Cardiac fibroblast (primary cell): ENCODE measurements at regions not wholly inside any gene's neighbourhood (a gene's known extent, or its start where the extent isn't known, plus 50 kb on each side); places are given as distances from the start of the nearest gene placed in this dataset.
A peak's percentile ranks its signal among the peaks of the same experiment; 100 is the strongest.

Experiments used
- DNase-seq, 2 donors: peaks; one replicate each; pipeline versions ENCODE4 v3.0.0 to v3.0.0-alpha.2; 2010; ENCODE audit warnings: low read depth in 2 of 2
- H3K4me3 ChIP-seq, 2 donors: replicated peaks in 1 of 2; 1 replicate in 1 of 2; 2 replicates in 1 of 2; pipeline ENCODE4 v1.5.1; 2011; ENCODE audit warnings: low read depth in 2 of 2, low read length in 2 of 2, mild to moderate bottlenecking in 2 of 2, moderate library complexity in 1 of 2
- CTCF ChIP-seq: IDR thresholded peaks from one replicate; pipeline ENCODE4 v1.5.1; 2011; ENCODE audit warnings: low read depth, mild to moderate bottlenecking, low read length, inconsistent platforms

- no peak for DNase-seq
- no peak overlapping the region for H3K4me3 ChIP-seq
- no peak for TF ChIP-seq CTCF
These were observed 113.0 kb downstream of the KIF4B start for GRCh38 chr5:155126573-155126972.

DNA sequence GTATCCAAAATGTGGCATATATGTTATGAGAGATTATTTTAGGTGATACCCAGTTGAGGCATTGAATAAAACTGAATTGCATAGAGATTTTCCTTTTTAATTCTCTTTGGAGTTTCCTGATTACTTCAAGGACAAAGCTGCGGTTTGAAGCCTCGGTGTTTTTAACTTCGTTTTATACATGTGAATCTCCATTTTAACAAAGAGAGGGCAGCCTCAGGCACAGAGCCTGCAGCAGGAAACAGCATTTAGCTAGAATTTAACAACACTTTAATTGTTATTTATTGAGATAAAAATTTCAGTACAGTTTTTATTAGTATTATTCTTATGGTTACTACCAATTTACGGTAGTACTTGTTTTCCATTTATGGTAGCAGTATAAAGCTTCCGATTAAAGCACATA, 114.0 kb downstream of the KIF4B start:
- no peak for TF ChIP-seq CTCF
- H3K4me3 ChIP-seq = no peak overlapping the region
- no peak for DNase-seq

DNA sequence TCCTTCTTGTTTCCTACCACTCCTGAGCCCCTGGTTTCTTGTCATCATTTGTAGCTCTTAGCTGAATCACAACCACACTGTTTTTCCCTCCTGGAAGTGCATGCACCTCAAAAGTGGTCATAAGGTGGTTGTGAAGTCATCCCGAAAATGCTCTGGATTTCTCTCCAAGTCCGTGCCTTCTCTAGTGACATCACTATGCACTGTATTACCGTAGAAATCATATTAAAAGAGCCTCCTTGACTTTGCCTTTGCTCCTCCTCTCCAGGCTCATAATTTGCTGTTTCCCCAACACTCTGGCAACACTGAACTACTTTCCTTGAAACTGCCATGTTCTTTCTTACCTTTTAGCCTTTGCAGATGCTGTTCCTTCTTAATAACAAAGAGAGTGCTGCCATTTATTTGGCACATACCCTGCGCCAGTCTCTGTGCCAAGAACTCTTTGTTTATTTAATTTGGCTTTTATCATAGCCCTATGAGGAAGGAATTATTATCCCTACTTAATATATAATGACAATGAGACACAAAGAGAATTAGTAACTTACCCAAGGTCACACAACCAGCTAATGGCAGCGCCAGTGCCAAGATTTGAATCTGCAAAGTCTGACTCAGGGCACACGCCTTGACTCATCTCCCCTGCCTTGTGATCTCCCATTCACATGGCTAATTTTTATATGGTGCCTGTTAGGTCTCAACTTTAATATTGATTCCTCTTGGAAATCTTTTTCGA, 115.4 kb downstream of the KIF4B start:
- DNase-seq = no peak
- H3K4me3 ChIP-seq = no peak overlapping the region

DNA sequence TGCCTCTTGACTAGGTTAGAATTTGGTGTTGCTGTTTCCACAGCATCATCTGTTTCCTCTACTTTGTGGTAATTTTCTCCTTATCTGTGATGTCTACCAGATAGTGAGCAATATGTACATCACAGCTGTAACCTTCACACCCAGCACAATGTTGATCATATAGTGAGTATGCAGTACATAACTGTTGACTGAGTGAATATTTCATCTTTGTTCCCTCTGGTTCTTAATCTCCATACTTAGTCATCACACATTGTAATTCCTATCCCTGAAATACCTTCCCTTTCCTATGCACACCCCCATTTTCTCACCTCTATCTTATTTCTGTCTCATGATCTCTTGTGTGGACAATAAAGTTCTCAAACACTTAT, 115.9 kb downstream of the KIF4B start:
- no peak for DNase-seq
- no peak overlapping the region for H3K4me3 ChIP-seq
- TF ChIP-seq CTCF = no peak

More for the DNA sequence above, 115.4 kb downstream of the KIF4B start:
- TF ChIP-seq CTCF = no peak

- H3K4me3 ChIP-seq = no peak overlapping the region
- no peak for DNase-seq
- no peak for TF ChIP-seq CTCF
These were observed 120.6 kb downstream of the KIF4B start for GRCh38 chr5:155134130-155134529.

GRCh38 chr5:155136216-155136850, 122.8 kb downstream of the KIF4B start:
- TF ChIP-seq CTCF = no peak
- peak in 1 of 2 donors; percentile 0 for DNase-seq
- H3K4me3 ChIP-seq = no peak overlapping the region
